ENCODE measurements at regions not wholly inside any gene's neighbourhood (a gene's known extent, or its start where the extent isn't known, plus 50 kb on each side); places are given as distances from the start of the nearest gene placed in this dataset.
"Not testable (repeated sequence)": the region's sequence is repeated elsewhere in the genome, so short reads cannot be mapped to it uniquely, and the experiment has no call there.

DNA sequence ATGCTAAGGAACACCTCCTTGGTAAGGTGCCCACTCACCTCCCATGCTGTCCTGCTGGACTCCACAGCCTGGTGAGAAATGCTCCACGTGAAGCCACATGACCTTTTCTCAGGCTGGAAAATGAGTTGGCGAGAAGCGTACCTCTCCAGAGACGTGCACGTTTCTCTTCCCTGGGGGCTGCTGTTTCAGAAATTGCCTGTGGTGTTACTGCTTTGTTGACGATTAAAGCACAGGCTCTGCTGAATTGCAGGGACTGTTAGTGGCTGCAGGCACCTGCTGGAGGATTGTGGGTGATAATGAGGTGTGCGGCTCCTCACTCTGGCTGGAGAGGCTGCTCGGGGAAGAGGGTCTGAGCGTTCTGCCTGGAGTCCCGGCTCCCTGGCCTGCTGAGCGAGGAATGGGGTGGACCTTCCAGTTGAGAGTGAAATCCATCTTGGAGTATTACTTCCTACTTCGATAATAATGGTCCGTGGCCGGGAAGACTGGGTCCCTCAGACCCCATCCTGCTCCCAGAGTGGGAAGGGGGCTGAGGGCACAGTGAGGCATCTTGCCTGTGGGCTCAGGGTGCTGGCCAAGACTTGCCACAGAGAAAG, 199.3 kb upstream of the HDAC4 start:
- DNase-seq (ENCODE audit: low read depth in 1 of 2, low spot score in 1 of 2), result no peak
- TF ChIP-seq JUND (IDR thresholded peaks at IDR 0.05; ENCODE audit: low read depth), result no peak
- in situ Hi-C loops (cut with HindIII; ENCODE audit: low pct_unique_long_range_greater_than_20kb, low sequenced_read_pairs), result no loop called here

- no peak for TF ChIP-seq JUND (IDR thresholded peaks at IDR 0.05; ENCODE audit: low read depth)
- in situ Hi-C loops (cut with HindIII; ENCODE audit: low pct_unique_long_range_greater_than_20kb, low sequenced_read_pairs), result no loop called here
- DNase-seq (ENCODE audit: low read depth in 1 of 2, low spot score in 1 of 2), result no peak
These were observed 198.5 kb upstream of the HDAC4 start for GRCh38 chr2:239599299-239599698.

GRCh38 chr2:239598732-239599090, 197.9 kb upstream of the HDAC4 start:
- TF ChIP-seq JUND (IDR thresholded peaks at IDR 0.05; ENCODE audit: low read depth), result no peak
- in situ Hi-C loops (cut with HindIII; ENCODE audit: low pct_unique_long_range_greater_than_20kb, low sequenced_read_pairs), result no loop called here
- no peak for DNase-seq (ENCODE audit: low read depth in 1 of 2, low spot score in 1 of 2)

GRCh38 chr2:239598011-239598731, 197.4 kb upstream of the HDAC4 start:
- in situ Hi-C loops (cut with HindIII; ENCODE audit: low pct_unique_long_range_greater_than_20kb, low sequenced_read_pairs), result no loop called here
- DNase-seq (ENCODE audit: low read depth in 1 of 2, low spot score in 1 of 2), result no peak
- TF ChIP-seq JUND (IDR thresholded peaks at IDR 0.05; ENCODE audit: low read depth), result no peak

DNA sequence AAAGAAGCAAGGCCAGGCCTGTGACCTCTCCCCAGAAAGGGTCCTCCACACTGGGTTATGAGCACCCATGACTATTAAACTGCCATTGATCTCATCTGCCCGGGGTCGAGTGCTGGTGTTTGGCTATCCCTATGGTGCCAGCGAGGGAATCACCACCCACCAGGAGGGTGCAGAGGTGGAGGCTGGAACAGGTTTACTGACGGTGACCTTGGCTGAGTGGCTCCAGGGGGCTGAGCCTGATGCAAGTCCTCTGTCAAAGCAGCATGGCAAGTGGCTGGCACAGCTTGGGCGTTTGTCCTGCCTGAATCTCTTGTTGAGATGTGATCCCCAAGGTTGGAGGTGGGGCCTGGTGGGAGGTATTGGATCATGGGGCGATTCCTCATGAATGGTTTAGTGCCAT, 196.4 kb upstream of the HDAC4 start:
- TF ChIP-seq JUND (IDR thresholded peaks at IDR 0.05; ENCODE audit: low read depth), result no peak
- in situ Hi-C loops (cut with HindIII; ENCODE audit: low pct_unique_long_range_greater_than_20kb, low sequenced_read_pairs), result no loop called here
- no peak for DNase-seq (ENCODE audit: low read depth in 1 of 2, low spot score in 1 of 2)

DNA sequence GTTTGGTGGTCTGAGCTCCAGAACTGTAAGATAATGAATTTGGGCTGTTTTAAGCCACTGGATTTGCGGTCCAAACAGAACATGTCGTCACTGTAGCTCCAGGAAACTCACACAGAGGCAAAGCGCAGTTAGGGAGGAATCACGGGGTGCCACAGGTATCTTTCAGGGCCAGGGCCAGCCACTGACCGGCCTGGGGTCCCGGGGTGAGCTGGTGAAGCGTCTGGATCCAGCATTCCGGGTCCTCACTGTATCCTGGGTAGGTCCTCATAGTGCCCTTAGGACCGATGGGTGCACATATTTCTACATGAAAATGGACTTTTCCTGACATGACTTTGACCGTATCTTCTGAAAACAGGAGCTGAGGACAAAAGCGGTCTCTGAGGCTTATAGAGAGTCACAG, 196.0 kb upstream of the HDAC4 start:
- DNase-seq (ENCODE audit: low read depth in 1 of 2, low spot score in 1 of 2), result no peak
- in situ Hi-C loops (cut with HindIII; ENCODE audit: low pct_unique_long_range_greater_than_20kb, low sequenced_read_pairs), result no loop called here
- no peak for TF ChIP-seq JUND (IDR thresholded peaks at IDR 0.05; ENCODE audit: low read depth)

GRCh38 chr2:239596253-239596652, 195.4 kb upstream of the HDAC4 start:
- no peak for DNase-seq (ENCODE audit: low read depth in 1 of 2, low spot score in 1 of 2)
- in situ Hi-C loops (cut with HindIII; ENCODE audit: low pct_unique_long_range_greater_than_20kb, low sequenced_read_pairs), result no loop called here
- no peak for TF ChIP-seq JUND (IDR thresholded peaks at IDR 0.05; ENCODE audit: low read depth)

- DNase-seq (ENCODE audit: low read depth in 1 of 2, low spot score in 1 of 2), result no peak
- in situ Hi-C loops (cut with HindIII; ENCODE audit: low pct_unique_long_range_greater_than_20kb, low sequenced_read_pairs), result no loop called here
- no peak for TF ChIP-seq JUND (IDR thresholded peaks at IDR 0.05; ENCODE audit: low read depth)
These were observed 194.9 kb upstream of the HDAC4 start for GRCh38 chr2:239595726-239596125.

DNA sequence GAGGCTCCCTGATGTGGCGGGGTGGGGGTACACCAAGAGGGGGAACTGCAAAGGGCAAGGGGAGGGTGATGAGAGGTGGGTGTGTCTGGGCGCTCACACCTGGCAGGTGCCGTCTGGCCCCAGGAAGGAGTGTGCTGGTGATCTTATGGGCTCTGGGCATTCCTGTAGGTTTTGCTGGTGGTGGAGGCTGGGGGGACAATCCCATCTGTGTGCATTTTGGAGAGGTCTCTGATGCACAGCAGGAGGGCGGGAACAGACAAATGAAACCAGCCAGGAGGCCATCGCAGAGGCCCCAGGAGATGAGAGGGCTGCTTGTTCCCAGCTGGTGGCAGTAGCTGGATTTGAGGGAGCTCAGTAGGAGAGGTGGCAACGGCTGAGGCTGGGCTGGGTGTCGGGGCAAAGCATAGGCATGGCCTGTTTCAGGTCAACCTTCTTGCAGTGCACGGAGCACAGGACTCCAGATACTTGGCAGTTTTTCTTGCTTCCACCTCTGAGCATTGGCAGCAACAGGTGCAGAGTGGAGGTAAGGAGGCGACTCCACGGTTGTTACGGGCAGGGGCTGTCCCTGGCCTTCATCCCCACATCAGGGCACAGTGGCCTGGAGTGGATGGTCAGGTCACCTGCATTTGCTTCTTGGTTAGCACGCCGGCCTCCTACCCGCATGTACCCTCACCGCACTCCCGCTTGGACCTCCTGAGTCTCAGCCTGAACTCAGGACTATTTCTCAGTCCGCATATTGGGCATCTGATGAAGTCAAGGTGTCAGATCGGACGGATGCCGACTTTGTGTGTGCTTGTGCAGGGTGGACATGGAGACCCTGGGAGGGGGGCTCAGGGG, 194.2 kb upstream of the HDAC4 start:
- TF ChIP-seq JUND (IDR thresholded peaks at IDR 0.05; ENCODE audit: low read depth), result no peak
- no peak for DNase-seq (ENCODE audit: low read depth in 1 of 2, low spot score in 1 of 2)
- in situ Hi-C loops (cut with HindIII; ENCODE audit: low pct_unique_long_range_greater_than_20kb, low sequenced_read_pairs), result no loop called here

DNA sequence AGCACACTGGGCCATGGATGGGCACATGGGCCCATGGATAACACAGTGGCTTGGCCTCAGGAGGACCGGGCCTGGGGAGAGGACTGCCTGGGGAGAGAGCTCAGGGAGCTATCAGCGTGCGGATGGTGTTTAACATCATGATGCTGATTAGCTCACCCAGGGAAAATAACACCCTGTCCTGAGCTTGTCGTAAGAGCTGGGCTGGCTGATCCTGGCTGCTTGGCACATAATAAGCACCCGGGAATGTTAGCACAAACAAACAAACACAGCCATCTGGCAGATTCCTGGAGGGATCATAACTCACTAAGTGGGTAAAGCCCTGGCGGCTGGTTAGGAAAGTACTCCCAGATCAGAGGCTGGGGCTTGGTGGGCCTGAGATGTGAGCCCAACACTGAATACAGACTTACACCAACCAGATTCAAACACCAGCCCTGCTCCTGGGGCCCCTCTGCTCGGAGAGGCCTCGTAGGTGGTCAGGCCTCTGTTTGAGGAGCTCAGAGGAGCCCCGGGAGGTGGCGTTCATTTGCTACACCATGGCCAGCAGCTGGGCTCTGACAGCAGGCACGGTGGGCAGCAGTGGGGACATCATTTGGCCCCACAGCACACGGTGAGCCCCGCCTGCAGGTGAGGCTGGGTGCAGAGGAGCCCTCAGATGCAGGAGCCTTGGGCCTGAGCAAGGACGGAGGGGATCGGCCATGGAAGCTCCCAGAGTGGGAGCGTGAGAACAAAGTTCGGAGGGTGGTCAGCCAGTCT, 193.4 kb upstream of the HDAC4 start:
- in situ Hi-C loops (cut with HindIII; ENCODE audit: low pct_unique_long_range_greater_than_20kb, low sequenced_read_pairs), result no loop called here

DNA sequence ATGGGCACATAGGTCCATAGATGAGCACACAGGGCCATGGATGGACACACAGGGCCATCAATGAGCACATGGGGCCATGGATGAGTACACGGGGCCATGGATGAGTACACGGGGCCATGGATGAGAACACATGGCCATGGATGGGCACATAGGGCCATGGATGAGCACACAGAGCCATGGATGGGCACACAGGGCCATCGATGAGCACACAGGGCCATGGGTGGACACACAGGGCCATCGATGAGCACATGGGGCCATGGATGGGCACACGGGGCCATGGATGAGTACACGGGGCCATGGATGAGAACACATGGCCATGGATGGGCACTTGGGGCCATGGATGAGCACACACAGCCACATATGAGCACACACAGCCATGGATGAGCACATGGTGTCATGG, 192.6 kb upstream of the HDAC4 start:
- no peak for DNase-seq (ENCODE audit: low read depth in 1 of 2, low spot score in 1 of 2)
- no peak for TF ChIP-seq JUND (IDR thresholded peaks at IDR 0.05; ENCODE audit: low read depth)
- in situ Hi-C loops (cut with HindIII; ENCODE audit: low pct_unique_long_range_greater_than_20kb, low sequenced_read_pairs), result no loop called here

More for the DNA sequence above, 193.4 kb upstream of the HDAC4 start:
- no peak for DNase-seq (ENCODE audit: low read depth in 1 of 2, low spot score in 1 of 2)
- no peak for TF ChIP-seq JUND (IDR thresholded peaks at IDR 0.05; ENCODE audit: low read depth)

DNA sequence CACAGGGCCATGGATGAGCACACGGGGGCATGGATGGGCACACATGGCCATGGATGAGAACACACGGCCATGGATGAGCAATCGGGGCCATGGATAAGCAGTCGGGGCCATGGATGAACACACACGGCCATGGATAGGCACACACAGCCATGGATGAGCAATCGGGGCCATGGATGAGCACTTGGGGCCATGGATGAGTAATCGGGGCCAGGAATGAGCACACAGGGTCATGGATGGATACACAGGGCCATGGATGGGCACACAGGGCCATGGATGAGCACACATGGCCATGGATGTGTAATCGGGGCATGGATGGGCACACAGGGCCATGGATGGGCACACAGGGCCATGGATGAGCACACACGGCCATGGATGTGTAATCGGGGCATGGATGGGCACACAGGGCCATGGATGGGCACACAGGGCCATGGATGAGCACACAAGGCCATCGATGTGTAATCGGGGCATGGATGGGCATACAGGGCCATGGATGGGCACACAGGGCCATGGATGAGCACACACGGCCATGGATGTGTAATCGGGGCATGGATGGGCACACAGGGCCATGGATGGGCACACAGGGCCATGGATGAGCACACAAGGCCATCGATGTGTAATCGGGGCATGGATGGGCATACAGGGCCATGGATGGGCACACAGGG, 191.9 kb upstream of the HDAC4 start:
- in situ Hi-C loops (cut with HindIII; ENCODE audit: low pct_unique_long_range_greater_than_20kb, low sequenced_read_pairs); DNase-seq (ENCODE audit: low read depth in 1 of 2, low spot score in 1 of 2): not testable (repeated sequence)
